GM23338 (cell line): ENCODE measurements at regions not wholly inside any gene's neighbourhood (a gene's known extent, or its start where the extent isn't known, plus 50 kb on each side); places are given as distances from the start of the nearest gene placed in this dataset.

Experiments
- ATAC-seq: fragments of 200-7000 bp; cut with Tn5 transposase; 3 replicates; pipeline ENCODE4 v1.9.1; 2020
- DNase-seq: peaks from one replicate; pipeline ENCODE4 v3.0.0-alpha.2; 2015; ENCODE audit warnings: low spot score
- H2AFZ ChIP-seq: fragments of 200-600 bp; sonication (generic); 2 replicates; pipeline ENCODE4 v1.8.0; 2016; ENCODE audit warnings: antibody characterized with exemption, mild to moderate bottlenecking, moderate library complexity
- H3F3A ChIP-seq: fragments of 200-600 bp; sonication (generic); replicated peaks from 2 replicates; pipeline ENCODE4 v1.8.0; 2017; ENCODE audit warnings: antibody characterized with exemption, mixed run types, low read depth
- H3K27ac ChIP-seq: fragments of 200-600 bp; sonication (generic); 2 replicates; pipeline ENCODE4 v1.6.1; 2016; ENCODE audit warnings: low read depth
- H3K27me3 ChIP-seq: fragments of 200-600 bp; sonication (generic); 2 replicates; pipeline ENCODE4 v1.8.0; 2016; ENCODE audit warnings: mild to moderate bottlenecking, mixed run types, moderate library complexity; ENCODE audit not compliant: insufficient read depth
- H3K36me3 ChIP-seq: fragments of 200-600 bp; sonication (generic); 2 replicates; pipeline ENCODE4 v1.8.0; 2016; ENCODE audit warnings: mild to moderate bottlenecking; ENCODE audit not compliant: insufficient read depth
- H3K4me1 ChIP-seq: fragments of 200-600 bp; sonication (generic); 2 replicates; pipeline ENCODE4 v1.8.0; 2016; ENCODE audit warnings: mild to moderate bottlenecking, moderate library complexity; ENCODE audit not compliant: insufficient read depth
- H3K4me2 ChIP-seq: fragments of 200-600 bp; sonication (generic); 2 replicates; pipeline ENCODE4 v1.7.1; 2017; ENCODE audit warnings: mixed run types
- H3K4me3 ChIP-seq: fragments of 200-600 bp; sonication (generic); 2 replicates; pipeline ENCODE4 v1.6.1; 2016; ENCODE audit warnings: mixed run types
- H3K79me2 ChIP-seq: fragments of 200-600 bp; sonication (generic); replicated peaks from 2 replicates; pipeline ENCODE4 v1.8.0; 2017; ENCODE audit warnings: mild to moderate bottlenecking; ENCODE audit not compliant: insufficient read depth
- H3K9me2 ChIP-seq: fragments of 200-600 bp; sonication (generic); 2 replicates; pipeline ENCODE4 v1.8.0; 2017; ENCODE audit not compliant: insufficient read depth
- H4K20me1 ChIP-seq: fragments of 200-600 bp; sonication (generic); replicated peaks from 2 replicates; pipeline ENCODE4 v1.8.0; 2017; ENCODE audit warnings: mild to moderate bottlenecking; ENCODE audit not compliant: insufficient read depth
- H3K27ac Mint-ChIP-seq: 2 replicates; pipeline ENCODE4 v1.8.0; 2020; ENCODE audit warnings: inconsistent platforms, mild to moderate bottlenecking, moderate library complexity, mixed read lengths
- H3K27me3 Mint-ChIP-seq: 3 replicates; pipeline ENCODE4 v1.8.0; 2022; ENCODE audit warnings: low read depth, mild to moderate bottlenecking, moderate library complexity, mixed read lengths, inconsistent platforms; ENCODE audit not compliant: insufficient read depth, poor library complexity
- H3K36me3 Mint-ChIP-seq: 3 replicates; pipeline ENCODE4 v1.8.0; 2021; ENCODE audit warnings: low read depth, mild to moderate bottlenecking, inconsistent platforms, moderate library complexity, mixed read lengths
- H3K4me1 Mint-ChIP-seq: 3 replicates; pipeline ENCODE4 v1.8.0; 2020; ENCODE audit warnings: mild to moderate bottlenecking, inconsistent platforms, mixed read lengths
- H3K4me3 Mint-ChIP-seq: 3 replicates; pipeline ENCODE4 v1.8.0; 2021; ENCODE audit warnings: moderate library complexity, mild to moderate bottlenecking, inconsistent platforms, mixed read lengths
- H3K9me3 Mint-ChIP-seq: 3 replicates; pipeline ENCODE4 v1.8.0; 2020; ENCODE audit warnings: moderate library complexity, mild to moderate bottlenecking, inconsistent platforms, mixed read lengths
- CREB1 ChIP-seq: fragments of 250-450 bp; sonication (Bioruptor Pico); IDR thresholded peaks from 2 replicates; pipeline ENCODE4 v1.5.0; 2020; ENCODE audit warnings: low read depth, mild to moderate bottlenecking, moderate library complexity
- CTCF ChIP-seq, 2 experiments: fragments of 200-600 bp in 1 of 2; sonication (generic) in 1 of 2; conservative IDR thresholded peaks; 2 replicates each; pipeline versions ENCODE4 v1.5.1 to v1.6.1; 2016 to 2017; ENCODE audit warnings: antibody characterized with exemption in 2 of 2, low read depth in 2 of 2, mild to moderate bottlenecking in 2 of 2, moderate library complexity in 1 of 2
- EZH2 ChIP-seq: fragments of 200-600 bp; sonication (generic); IDR thresholded peaks from one replicate; pipeline ENCODE4 v1.8.0; 2017; ENCODE audit warnings: antibody characterized with exemption, mild to moderate bottlenecking, low read depth; ENCODE audit not compliant: unreplicated experiment
- EZH2phosphoT487 ChIP-seq: fragments of 200-600 bp; sonication (generic); IDR thresholded peaks from one replicate; pipeline ENCODE4 v1.8.1; 2018; ENCODE audit warnings: antibody characterized with exemption; ENCODE audit not compliant: unreplicated experiment
- JUNB ChIP-seq: IDR thresholded peaks from one replicate; pipeline ENCODE4 v1.6.1; 2016; ENCODE audit warnings: antibody characterized with exemption; ENCODE audit not compliant: unreplicated experiment
- NANOG ChIP-seq: IDR thresholded peaks from 2 replicates; pipeline ENCODE4 v1.6.1; 2016; ENCODE audit warnings: antibody characterized with exemption, borderline replicate concordance
- POLR2AphosphoS5 ChIP-seq: IDR thresholded peaks from 2 replicates; pipeline ENCODE4 v1.6.1; 2016; ENCODE audit warnings: antibody characterized with exemption, low read depth
- REST ChIP-seq: IDR thresholded peaks from one replicate; pipeline ENCODE4 v1.6.1; 2018; ENCODE audit warnings: antibody characterized with exemption; ENCODE audit not compliant: unreplicated experiment
- STAT1 ChIP-seq: IDR thresholded peaks from one replicate; pipeline ENCODE4 v1.6.1; 2016; ENCODE audit warnings: antibody characterized with exemption; ENCODE audit not compliant: unreplicated experiment
- ZNF331 ChIP-seq: fragments of 250-450 bp; sonication (Bioruptor Pico); IDR thresholded peaks from 2 replicates; pipeline ENCODE4 v1.5.0; 2020; ENCODE audit warnings: low read depth, mild to moderate bottlenecking, moderate library complexity

GRCh38 chr5:174300118-174300940, 254.8 kb downstream of the NSG2 start:
- Histone ChIP-seq H4K20me1 (no peaks in the 10 kb centered on the region), H3K9me2 (no peaks in the 10 kb centered on the region), H3K4me2 (no peak overlapping the region), H3K4me3 (no peak overlapping the region), H3F3A (no peaks in the 10 kb centered on the region), H3K4me1 (peaks cover 9% of the 10 kb centered on the region), H3K36me3 (no peaks in the 10 kb centered on the region), H3K79me2 (no peaks in the 10 kb centered on the region), H2AFZ (peak overlapping the region; percentile 84; the same call in 1 of the 2 replicates), H3K27ac (no peak overlapping the region), H3K27me3 (no peaks in the 10 kb centered on the region)
- peaks cover 17% of the 10 kb centered on the region for H3K27me3 Mint-ChIP-seq
- peaks cover 12% of the 10 kb centered on the region; the same call in 2 of the 3 replicates for H3K9me3 Mint-ChIP-seq
- H3K4me3 Mint-ChIP-seq = no peak overlapping the region
- peaks cover 26% of the 10 kb centered on the region for H3K4me1 Mint-ChIP-seq
- no peaks in the 10 kb centered on the region for H3K36me3 Mint-ChIP-seq
- no peak for TF ChIP-seq JUNB
- no peak for TF ChIP-seq REST
- TF ChIP-seq NANOG = no peak
- no peak for TF ChIP-seq EZH2phosphoT487
- TF ChIP-seq POLR2AphosphoS5 = no peak
- TF ChIP-seq ZNF331 (CRISPR knock-in tag) = no peak
- no peak for DNase-seq
- no peak overlapping the region; the same call in 1 of the 2 replicates for H3K27ac Mint-ChIP-seq
- no peak for ATAC-seq

- H3K27me3 ChIP-seq = no peaks in the 10 kb centered on the region
- H3K9me2 ChIP-seq = no peaks in the 10 kb centered on the region
- H3K4me3 ChIP-seq = no peak overlapping the region
- no peaks in the 10 kb centered on the region for H3K36me3 Mint-ChIP-seq
- peaks cover 9% of the 10 kb centered on the region for H3K4me1 ChIP-seq
- peak; percentile 78 for ATAC-seq
- H3K4me3 Mint-ChIP-seq = no peak overlapping the region
- H2AFZ ChIP-seq = peak overlapping the region; percentile 84
- no peak overlapping the region for H3K27ac ChIP-seq
- peaks cover 21% of the 10 kb centered on the region for H3K27me3 Mint-ChIP-seq
- H4K20me1 ChIP-seq = no peaks in the 10 kb centered on the region
- H3K4me2 ChIP-seq = no peak overlapping the region
- no peaks in the 10 kb centered on the region for H3K79me2 ChIP-seq
- H3K4me1 Mint-ChIP-seq = peaks cover 26% of the 10 kb centered on the region
- H3K27ac Mint-ChIP-seq = no peak overlapping the region; the same call in 1 of the 2 replicates
- H3K9me3 Mint-ChIP-seq = peaks cover 12% of the 10 kb centered on the region; the same call in 2 of the 3 replicates
- H3F3A ChIP-seq = no peaks in the 10 kb centered on the region
- no peak for DNase-seq
- H3K36me3 ChIP-seq = no peaks in the 10 kb centered on the region
- TF ChIP-seq EZH2phosphoT487 (no peak), STAT1 (no peak), CTCF (conservative IDR thresholded peaks at IDR 0.05; ENCODE audit: low read depth in 2 of 2) (no peak), EZH2 (no peak), CREB1 (no peak), JUNB (no peak), NANOG (no peak)
These were observed 255.6 kb downstream of the NSG2 start for GRCh38 chr5:174300941-174301761.
